Trophoblast cell (in vitro differentiated cells and primary cell): ENCODE measurements at regions not wholly inside any gene's neighbourhood (a gene's known extent, or its start where the extent isn't known, plus 50 kb on each side); places are given as distances from the start of the nearest gene placed in this dataset.

Experiments used
- DNase-seq, 2 donors: peaks; one replicate each; pipeline ENCODE4 v3.0.0-alpha.2; 2016
- H2AFZ ChIP-seq: 2 replicates; pipeline ENCODE4 v1.6.1; 2013; ENCODE audit warnings: low read length, moderate library complexity, mild to moderate bottlenecking; ENCODE audit not compliant: insufficient read depth, poor library complexity
- H2AK5ac ChIP-seq: 2 replicates; pipeline ENCODE4 v1.6.1; 2013; ENCODE audit warnings: mild to moderate bottlenecking, low read length
- H2BK120ac ChIP-seq: 2 replicates; pipeline ENCODE4 v1.6.1; 2013; ENCODE audit warnings: low read length, mild to moderate bottlenecking, moderate library complexity; ENCODE audit not compliant: insufficient read depth, poor library complexity
- H2BK12ac ChIP-seq: 2 replicates; pipeline ENCODE4 v1.6.1; 2013; ENCODE audit warnings: mild to moderate bottlenecking, low read length, moderate library complexity
- H2BK5ac ChIP-seq: 2 replicates; pipeline ENCODE4 v1.6.1; 2013; ENCODE audit warnings: low read length, low read depth, moderate library complexity, mild to moderate bottlenecking; ENCODE audit not compliant: poor library complexity
- H3K14ac ChIP-seq: 2 replicates; pipeline ENCODE4 v1.6.1; 2013; ENCODE audit warnings: mild to moderate bottlenecking, low read length
- H3K18ac ChIP-seq: 2 replicates; pipeline ENCODE4 v1.6.1; 2013; ENCODE audit warnings: mild to moderate bottlenecking, low read length
- H3K23ac ChIP-seq: 2 replicates; pipeline ENCODE4 v1.6.1; 2013; ENCODE audit warnings: low read length
- H3K27ac ChIP-seq: 2 replicates; pipeline ENCODE4 v1.5.1; 2013; ENCODE audit warnings: low read depth, mild to moderate bottlenecking, inconsistent platforms, low read length, moderate library complexity
- H3K27me3 ChIP-seq: 2 replicates; pipeline ENCODE4 v1.6.1; 2013; ENCODE audit warnings: inconsistent platforms, mild to moderate bottlenecking, low read length, moderate library complexity; ENCODE audit not compliant: insufficient read depth
- H3K36me3 ChIP-seq, 2 experiments: 1 replicate in 1 of 2; 2 replicates in 1 of 2; pipeline ENCODE4 v1.6.1; 2013; ENCODE audit warnings: low read length in 2 of 2, mild to moderate bottlenecking in 2 of 2, moderate library complexity in 1 of 2; ENCODE audit not compliant: insufficient read depth in 2 of 2, control insufficient read depth in 1 of 2
- H3K4ac ChIP-seq: 2 replicates; pipeline ENCODE4 v1.6.1; 2013; ENCODE audit warnings: low read depth, mild to moderate bottlenecking, low read length, moderate library complexity
- H3K4me1 ChIP-seq, 2 experiments: 1 replicate in 1 of 2; 2 replicates in 1 of 2; pipeline ENCODE4 v1.6.1; 2013; ENCODE audit warnings: low read length in 2 of 2, mild to moderate bottlenecking in 2 of 2, moderate library complexity in 1 of 2; ENCODE audit not compliant: insufficient read depth in 2 of 2, control insufficient read depth in 1 of 2
- H3K4me2 ChIP-seq: 2 replicates; pipeline ENCODE4 v1.6.1; 2013; ENCODE audit warnings: inconsistent platforms, mild to moderate bottlenecking, low read length, moderate library complexity
- H3K4me3 ChIP-seq: 2 replicates; pipeline ENCODE4 v1.5.1; 2013; ENCODE audit warnings: mild to moderate bottlenecking, low read depth, low read length, inconsistent platforms
- H3K79me1 ChIP-seq: one replicate; pipeline ENCODE4 v1.6.1; 2013; ENCODE audit warnings: low read length
- H3K79me2 ChIP-seq: 2 replicates; pipeline ENCODE4 v1.6.1; 2013; ENCODE audit warnings: low read length, mild to moderate bottlenecking; ENCODE audit not compliant: control insufficient read depth, insufficient read depth, poor library complexity
- H3K9ac ChIP-seq: 2 replicates; pipeline ENCODE4 v1.6.1; 2013; ENCODE audit warnings: mild to moderate bottlenecking, low read length
- H3K9me3 ChIP-seq: 2 replicates; pipeline ENCODE4 v1.6.1; 2013; ENCODE audit warnings: low read depth, mild to moderate bottlenecking, control low read depth, inconsistent platforms, low read length; ENCODE audit not compliant: insufficient read depth
- H4K12ac ChIP-seq: 2 replicates; pipeline ENCODE4 v1.6.1; 2013; ENCODE audit warnings: low read depth, mild to moderate bottlenecking, low read length, moderate library complexity
- H4K8ac ChIP-seq: 2 replicates; pipeline ENCODE4 v1.6.1; 2013; ENCODE audit warnings: low read depth, mild to moderate bottlenecking, low read length, moderate library complexity
- H4K91ac ChIP-seq: one replicate; pipeline ENCODE4 v1.6.1; 2013; ENCODE audit warnings: low read depth, mild to moderate bottlenecking, low read length, moderate library complexity
- WGBS: extraction: QIAGEN DNeasy Blood & Tissue Kit; methylation state at CpG from one replicate; pipeline ENCODE4 v1.1.7; 2013; ENCODE audit warnings: missing lambda C conversion rate; ENCODE audit not compliant: insufficient read length, insufficient coverage; ENCODE audit errors: extremely low coverage; 5-methylcytosine and 5-hydroxymethylcytosine counted together

GRCh38 chr7:88589927-88590326 lies 169.6 kb upstream of the ZNF804B start:
- WGBS: no CpG with 5 or more reads among the region's 1 CpG

DNA sequence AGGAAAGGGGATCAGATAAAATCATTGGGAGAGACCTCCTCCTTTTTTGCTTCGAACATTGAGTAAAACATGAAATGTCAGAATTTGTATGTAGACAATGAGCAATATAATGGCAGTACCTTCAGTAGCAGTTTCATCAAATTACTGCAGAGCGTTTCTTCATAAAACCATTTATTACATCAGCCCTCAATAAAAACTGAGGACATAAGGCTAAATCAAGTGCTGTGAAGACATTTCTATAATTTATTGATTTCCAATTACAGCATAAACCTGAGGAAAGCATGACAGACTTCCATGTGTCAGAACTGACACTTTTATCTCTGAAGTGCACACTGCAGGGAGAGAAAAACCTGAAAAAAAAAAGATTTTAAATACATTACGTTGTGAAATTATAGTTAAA lies 172.6 kb upstream of the ZNF804B start:
- H4K8ac ChIP-seq: no peak overlapping the region
- H3K9ac ChIP-seq: no peak overlapping the region
- no peak overlapping the region for H4K91ac ChIP-seq
- H3K79me2 ChIP-seq: no peaks in the 10 kb centered on the region
- no peak overlapping the region for H3K4me3 ChIP-seq
- H3K79me1 ChIP-seq: no peaks in the 10 kb centered on the region
- no peak overlapping the region for H2AFZ ChIP-seq
- H3K36me3 ChIP-seq: no peaks in the 10 kb centered on the region
- no peak overlapping the region for H3K23ac ChIP-seq
- no peak overlapping the region for H3K27ac ChIP-seq
- H2AK5ac ChIP-seq: no peak overlapping the region
- H2BK12ac ChIP-seq: no peak overlapping the region
- no peak overlapping the region for H3K4ac ChIP-seq
- H3K18ac ChIP-seq: no peak overlapping the region
- H4K12ac ChIP-seq: no peak overlapping the region
- H3K27me3 ChIP-seq: no peaks in the 10 kb centered on the region
- no peak for DNase-seq
- no peak overlapping the region for H2BK120ac ChIP-seq
- H3K4me1 ChIP-seq: no peaks in the 10 kb centered on the region
- no peaks in the 10 kb centered on the region for H3K9me3 ChIP-seq
- H3K14ac ChIP-seq: no peak overlapping the region
- WGBS: no CpG with 5 or more reads among the region's 3 CpGs
- H3K4me2 ChIP-seq: no peak overlapping the region
- no peak overlapping the region for H2BK5ac ChIP-seq

More at GRCh38 chr7:88589927-88590326, 169.6 kb upstream of the ZNF804B start:
- Histone ChIP-seq H3K79me1 (no peaks in the 10 kb centered on the region), H3K9me3 (no peaks in the 10 kb centered on the region), H3K14ac (no peak overlapping the region), H2AK5ac (no peak overlapping the region), H3K4ac (no peak overlapping the region), H4K12ac (no peak overlapping the region), H4K91ac (no peak overlapping the region), H2AFZ (no peak overlapping the region), H3K4me3 (no peak overlapping the region), H3K4me2 (no peak overlapping the region), H2BK5ac (no peak overlapping the region), H3K4me1 (no peaks in the 10 kb centered on the region), H3K23ac (no peak overlapping the region), H4K8ac (no peak overlapping the region), H3K27me3 (no peaks in the 10 kb centered on the region), H3K36me3 (no peaks in the 10 kb centered on the region), H3K18ac (no peak overlapping the region), H3K9ac (no peak overlapping the region), H2BK120ac (no peak overlapping the region), H3K79me2 (no peaks in the 10 kb centered on the region), H3K27ac (no peak overlapping the region), H2BK12ac (no peak overlapping the region)
- DNase-seq: no peak

DNA sequence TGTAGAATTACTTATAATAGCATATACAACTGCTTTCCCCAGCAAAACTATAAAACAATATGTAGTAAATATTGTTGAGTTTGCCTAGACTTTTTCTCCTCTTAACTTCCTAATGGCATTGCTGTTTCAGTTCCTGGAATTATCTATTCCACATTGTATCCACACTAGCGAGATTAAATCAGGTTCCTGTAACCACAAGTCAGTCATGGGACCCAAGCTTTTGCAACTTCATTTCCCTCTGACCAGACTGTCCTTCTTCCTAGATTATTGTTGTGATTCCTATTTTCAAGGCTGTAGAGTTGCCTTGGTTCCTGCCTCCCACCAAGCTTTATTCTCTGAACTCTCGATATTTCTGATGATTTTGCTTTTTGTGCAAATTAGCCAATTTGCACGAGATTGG lies 173.3 kb upstream of the ZNF804B start:
- Histone ChIP-seq H2BK12ac (no peak overlapping the region), H3K23ac (no peak overlapping the region), H3K14ac (no peak overlapping the region), H2BK5ac (no peak overlapping the region), H3K27me3 (no peaks in the 10 kb centered on the region), H3K4ac (no peak overlapping the region), H4K12ac (no peak overlapping the region), H3K4me3 (no peak overlapping the region), H3K4me1 (no peaks in the 10 kb centered on the region), H3K18ac (no peak overlapping the region), H4K8ac (no peak overlapping the region), H3K27ac (no peak overlapping the region), H2AFZ (no peak overlapping the region), H3K79me2 (no peaks in the 10 kb centered on the region), H2AK5ac (no peak overlapping the region), H3K79me1 (no peaks in the 10 kb centered on the region), H3K9ac (no peak overlapping the region), H4K91ac (no peak overlapping the region), H3K36me3 (no peaks in the 10 kb centered on the region), H3K4me2 (no peak overlapping the region), H2BK120ac (no peak overlapping the region), H3K9me3 (no peaks in the 10 kb centered on the region)
- no CpG with 5 or more reads among the region's 3 CpGs for WGBS
- DNase-seq: no peak

GRCh38 chr7:88576720-88577119 lies 182.8 kb upstream of the ZNF804B start:
- H3K9ac ChIP-seq: no peak overlapping the region
- no peak overlapping the region for H2BK120ac ChIP-seq
- H2BK5ac ChIP-seq: no peak overlapping the region
- H2AFZ ChIP-seq: no peak overlapping the region
- no peak overlapping the region for H3K4me2 ChIP-seq
- no peak overlapping the region for H3K18ac ChIP-seq
- no peak overlapping the region for H3K23ac ChIP-seq
- H3K27me3 ChIP-seq: no peaks in the 10 kb centered on the region
- DNase-seq: no peak
- no peaks in the 10 kb centered on the region for H3K79me2 ChIP-seq
- H2BK12ac ChIP-seq: no peak overlapping the region
- H3K4ac ChIP-seq: no peak overlapping the region
- H4K12ac ChIP-seq: no peak overlapping the region
- H3K14ac ChIP-seq: no peak overlapping the region
- H3K27ac ChIP-seq: no peak overlapping the region
- no peaks in the 10 kb centered on the region for H3K4me1 ChIP-seq
- WGBS: no CpG with 5 or more reads among the region's 2 CpGs
- H3K36me3 ChIP-seq: no peaks in the 10 kb centered on the region
- H3K4me3 ChIP-seq: no peak overlapping the region
- no peaks in the 10 kb centered on the region for H3K9me3 ChIP-seq
- no peak overlapping the region for H4K8ac ChIP-seq
- no peak overlapping the region for H2AK5ac ChIP-seq
- no peak overlapping the region for H4K91ac ChIP-seq
- H3K79me1 ChIP-seq: no peaks in the 10 kb centered on the region
